ENCODE measurements at regions not wholly inside any gene's neighbourhood (a gene's known extent, or its start where the extent isn't known, plus 50 kb on each side); places are given as distances from the start of the nearest gene placed in this dataset.

- no peak for TF ChIP-seq CTCF (IDR thresholded peaks at IDR 0.05; ENCODE audit: borderline replicate concordance, extremely low read depth, low read length, poor library complexity, severe bottlenecking)
- TF ChIP-seq EZH2 (IDR thresholded peaks at IDR 0.05; ENCODE audit: borderline replicate concordance, low read depth, low read length, severe bottlenecking): no peak
These were observed 1023.2 kb downstream of the KCNT2 start for GRCh38 chr1:195584870-195585624.
